CD4-positive, alpha-beta T cell treated with Interleukin-15 for 1 hour (primary cell): ENCODE measurements at regions not wholly inside any gene's neighbourhood (a gene's known extent, or its start where the extent isn't known, plus 50 kb on each side); places are given as distances from the start of the nearest gene placed in this dataset.

ENCODE experiments used
- DNase-seq: peaks from one replicate; pipeline ENCODE4 v3.0.0-alpha.2; 2020

DNA sequence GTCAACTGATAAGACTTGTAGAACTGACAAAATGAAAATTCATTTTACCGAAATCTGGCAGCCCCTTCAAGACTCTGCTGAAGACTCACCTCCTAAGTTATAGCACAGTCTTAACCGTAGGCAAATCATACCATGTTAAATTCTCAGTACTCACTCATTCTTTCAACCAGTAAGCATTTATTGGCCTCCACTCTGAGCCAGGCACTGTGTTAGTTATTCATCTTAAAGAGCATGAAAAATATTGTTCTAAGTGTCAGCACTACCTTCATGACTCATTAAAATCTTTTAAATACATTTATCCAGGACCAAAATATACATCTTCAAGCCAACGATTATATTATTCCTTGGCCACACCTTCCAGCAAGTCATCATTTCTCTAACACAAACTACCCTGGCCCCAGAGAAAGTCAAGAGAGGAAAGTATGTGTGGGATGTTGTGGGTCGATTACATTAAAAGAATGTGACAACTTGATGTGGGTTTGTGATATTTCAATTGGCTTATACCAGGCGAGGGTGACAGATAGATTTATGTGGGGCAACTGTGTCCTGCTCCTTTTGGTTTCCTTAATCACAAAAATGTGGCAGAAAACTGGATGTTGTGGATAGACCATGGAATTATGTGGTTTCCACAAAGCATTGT, 55.0 kb downstream of the TMEM30B start:
- DNase-seq, result no peak

DNA sequence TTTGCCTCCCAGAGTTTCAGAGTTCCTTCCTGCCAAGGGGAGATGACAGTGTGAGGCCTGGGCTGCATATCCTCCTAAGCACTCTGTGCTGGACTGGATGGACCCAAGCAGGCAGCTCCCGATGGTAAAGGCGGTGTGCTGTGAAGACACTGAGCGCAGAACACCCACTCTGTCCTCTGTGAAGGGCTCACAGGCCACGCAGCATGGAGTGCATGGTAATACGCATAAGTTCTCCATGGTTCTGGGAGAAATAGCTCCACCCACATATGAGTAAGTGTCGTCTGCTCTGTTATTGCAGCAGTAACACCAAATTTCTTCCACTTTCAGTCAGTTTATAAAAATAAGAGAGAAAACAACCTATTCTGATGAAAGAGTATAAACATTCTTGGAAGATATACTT, 55.8 kb downstream of the TMEM30B start:
- DNase-seq, result no peak

DNA sequence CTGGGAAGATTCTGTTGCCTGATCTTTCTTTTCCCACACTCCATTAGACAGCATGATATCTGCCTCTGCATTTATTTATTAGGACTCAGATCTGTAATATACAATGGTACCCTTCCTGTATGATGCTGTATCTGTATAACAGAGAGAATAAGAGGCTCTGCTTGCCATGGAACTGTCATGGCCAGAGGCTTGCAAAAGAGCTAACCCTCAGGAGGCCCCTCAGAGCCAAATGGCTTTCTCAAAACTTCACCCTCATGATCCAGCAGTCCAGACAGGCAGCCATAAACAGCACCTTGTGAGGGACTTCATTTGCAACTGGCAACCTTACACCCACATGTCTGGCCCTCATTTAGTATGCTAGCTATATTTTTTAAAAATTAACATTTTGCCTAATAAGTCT, 57.6 kb downstream of the TMEM30B start:
- DNase-seq, result no peak

DNA sequence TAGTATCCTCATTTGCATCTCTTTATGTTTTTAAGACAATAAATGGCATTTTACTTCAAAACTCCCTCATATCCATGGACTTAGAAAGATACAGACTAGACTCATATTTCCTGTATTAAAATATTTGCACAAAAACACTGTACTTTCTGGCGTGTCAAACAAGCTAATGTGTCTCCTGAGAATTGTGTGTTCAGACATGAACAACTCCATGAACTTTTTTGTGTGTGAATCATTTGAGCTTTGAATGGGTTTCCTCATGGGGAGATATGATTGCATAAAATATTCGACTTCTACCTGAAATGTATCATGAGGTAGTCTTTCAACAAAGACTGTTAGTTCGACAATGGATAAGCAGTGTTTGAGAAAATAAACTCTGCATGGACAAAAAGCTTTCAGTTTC, 58.8 kb downstream of the TMEM30B start:
- DNase-seq, result no peak

- DNase-seq, result no peak
Observed at GRCh38 chr14:61221906-61222305, 59.2 kb downstream of the TMEM30B start.

GRCh38 chr14:61219673-61220072, 61.5 kb downstream of the TMEM30B start:
- DNase-seq, result no peak

DNA sequence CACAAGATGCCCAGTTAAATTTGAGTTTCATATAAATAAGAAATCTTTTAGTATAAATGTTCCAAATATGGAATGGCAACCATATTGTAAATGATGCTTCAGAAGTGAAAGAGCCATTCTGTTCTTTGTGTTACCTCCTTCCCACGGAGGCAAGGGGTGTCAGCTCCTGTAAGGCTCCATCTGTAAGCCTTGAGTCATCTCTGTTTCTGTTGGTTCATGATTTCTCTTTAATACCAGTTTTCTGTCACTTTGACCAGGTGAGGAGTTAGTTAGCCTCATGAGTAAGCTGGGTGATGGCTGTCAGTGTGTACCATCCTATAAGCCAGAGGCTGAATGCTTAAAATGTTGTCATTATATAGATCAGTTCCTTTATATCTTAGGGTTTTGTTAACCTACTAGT, 61.9 kb downstream of the TMEM30B start:
- no peak for DNase-seq

GRCh38 chr14:61218767-61219166, 62.4 kb downstream of the TMEM30B start:
- DNase-seq, result no peak

- no peak for DNase-seq
Observed at GRCh38 chr14:61218157-61218556, 63.0 kb downstream of the TMEM30B start.

- DNase-seq, result no peak
Observed at GRCh38 chr14:61217516-61217915, 63.6 kb downstream of the TMEM30B start.

DNA sequence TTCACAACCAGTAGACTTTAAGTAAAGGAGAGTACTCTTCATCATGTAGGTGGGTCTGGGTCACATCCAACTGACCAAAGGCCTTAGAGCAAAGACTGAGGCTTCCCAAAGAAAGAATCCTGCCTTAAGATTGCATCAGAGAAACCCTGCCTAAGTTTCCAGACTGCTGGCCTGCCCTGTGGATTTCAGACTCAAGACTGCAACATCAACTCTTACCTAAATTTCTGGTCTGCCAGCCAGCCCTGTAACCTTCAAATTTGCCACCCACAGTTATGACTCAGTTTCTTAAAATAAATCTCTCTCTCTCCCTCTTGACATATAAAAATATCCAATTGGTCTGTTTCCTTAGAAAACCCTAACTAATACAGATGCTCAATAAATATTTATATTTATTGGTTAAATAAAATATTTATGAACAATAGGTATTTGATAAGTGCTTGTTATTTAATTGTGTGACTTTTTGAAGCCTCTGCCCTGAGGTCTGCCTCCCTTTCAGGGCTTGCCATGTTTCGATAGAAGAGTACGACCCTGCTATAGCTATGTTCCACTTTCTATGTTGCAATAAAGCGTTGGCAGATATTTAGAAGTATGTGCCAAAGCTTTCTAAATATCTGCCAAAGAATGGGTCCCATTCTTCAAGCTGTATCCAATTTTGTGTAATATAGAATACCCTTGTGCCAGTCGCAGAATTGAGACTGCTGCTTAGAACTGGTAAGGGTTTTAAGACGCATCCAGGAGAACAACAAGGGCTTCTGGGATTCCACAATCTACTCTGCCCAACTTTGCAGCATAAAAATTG, 65.7 kb downstream of the TMEM30B start:
- no peak for DNase-seq

GRCh38 chr14:61213920-61214319, 67.2 kb downstream of the TMEM30B start:
- no peak for DNase-seq

- DNase-seq, result no peak
Observed at GRCh38 chr14:61213191-61213621, 67.9 kb downstream of the TMEM30B start.

GRCh38 chr14:61212546-61212945, 68.6 kb downstream of the TMEM30B start:
- no peak for DNase-seq

GRCh38 chr14:61211476-61212255, 69.5 kb downstream of the TMEM30B start:
- DNase-seq, result no peak

GRCh38 chr14:61203081-61203753, 77.9 kb downstream of the TMEM30B start:
- no peak for DNase-seq

GRCh38 chr14:61202124-61202523, 79.0 kb downstream of the TMEM30B start:
- DNase-seq, result no peak

- DNase-seq, result no peak
Observed at GRCh38 chr14:61201171-61201570, 80.0 kb downstream of the TMEM30B start.

- DNase-seq, result no peak
Observed at GRCh38 chr14:61197416-61197815, 83.7 kb downstream of the TMEM30B start.

GRCh38 chr14:61196792-61197191, 84.3 kb downstream of the TMEM30B start:
- DNase-seq, result no peak

DNA sequence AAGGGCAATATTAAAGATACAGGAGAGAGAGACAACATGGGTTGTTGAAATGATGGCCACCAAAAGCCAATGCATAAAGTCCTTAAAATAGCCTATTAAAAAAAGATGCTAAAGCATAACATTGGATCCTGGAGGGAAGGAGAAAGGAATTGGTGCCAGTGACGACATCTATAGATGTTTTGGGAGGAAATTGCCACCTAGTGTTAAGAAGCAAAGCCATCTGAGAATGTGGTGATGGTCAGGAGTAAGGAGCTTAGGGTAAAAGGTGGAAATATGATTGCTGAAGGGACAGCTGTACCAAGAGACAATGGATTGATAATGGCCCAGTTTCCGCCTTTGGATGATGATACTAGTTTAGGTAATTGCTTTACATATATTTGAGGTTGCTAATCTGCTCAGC, 85.1 kb downstream of the TMEM30B start:
- DNase-seq, result no peak

- no peak for DNase-seq
Observed at GRCh38 chr14:61193476-61193875, 87.7 kb downstream of the TMEM30B start.

DNA sequence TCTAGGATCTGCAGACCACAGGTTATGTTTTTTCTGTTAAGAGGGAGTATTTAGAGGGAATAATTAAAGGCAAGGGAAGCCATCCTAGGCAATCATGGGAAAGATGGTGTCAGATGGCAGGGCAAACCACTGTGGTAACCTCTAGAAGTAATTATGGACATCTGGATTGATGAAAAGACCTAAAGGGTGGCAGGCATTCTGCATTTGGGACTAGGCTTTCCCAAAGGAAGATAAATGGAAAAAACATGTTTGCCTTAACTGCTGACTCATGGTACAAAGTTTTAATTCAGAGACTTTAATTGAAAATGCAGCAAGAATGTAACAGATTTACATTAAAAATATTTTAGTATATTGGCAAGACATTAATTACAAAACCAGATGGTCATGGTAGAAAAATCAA, 88.1 kb downstream of the TMEM30B start:
- DNase-seq, result no peak
